A549 (cell line): ENCODE measurements at regions not wholly inside any gene's neighbourhood (a gene's known extent, or its start where the extent isn't known, plus 50 kb on each side); places are given as distances from the start of the nearest gene placed in this dataset.

Experiments used
- ATAC-seq, 2 experiments: fragments of 200-7000 bp in 1 of 2; fragments of >200 bp in 1 of 2; cut with Nextera tagmentation in 1 of 2; cut with Tn5 transposase in 1 of 2; 3 replicates each; pipeline versions ENCODE4 v1.8.0 to v1.9.1; 2018 to 2020; ENCODE audit warnings: mild to moderate bottlenecking in 1 of 2, moderate library complexity in 1 of 2
- CTCF ChIA-PET: fragments of 300-600 bp; sonication (Branson Sonifier 250); formaldehyde crosslinking; extraction: SDS; loops from one replicate; lab custom pipeline; 2021; ENCODE audit warnings: antibody characterized with exemption, inconsistent platforms; lab: Yijun Ruan, JAX
- POLR2A ChIA-PET: fragments of 350-600 bp; formaldehyde crosslinking; extraction: SDS; loops from one replicate; lab custom pipeline; 2021; ENCODE audit warnings: antibody characterized with exemption, inconsistent platforms; lab: Yijun Ruan, JAX
- DNase-seq, 2 experiments: peaks; one replicate each; pipeline versions ENCODE4 v3.0.0 to v3.0.0-alpha.2; 2011 to 2016; ENCODE audit warnings: low read depth in 1 of 2, low spot score in 1 of 2
- FAIRE-seq: peaks from 2 replicates; lab custom pipeline; 2011; peaks lifted over from hg19 to GRCh38; lab: Jason Lieb, UNC
- H3K27ac ChIP-seq, 2 experiments: fragments of >200 bp; sonication (Bioruptor Twin); formaldehyde crosslinking; 3 replicates each; pipeline ENCODE4 v1.5.1; 2016 to 2017
- H3K4me1 ChIP-seq: fragments of >200 bp; sonication (Bioruptor Twin); formaldehyde crosslinking; 3 replicates; pipeline ENCODE4 v1.6.1; 2016
- H3K4me2 ChIP-seq: fragments of >200 bp; sonication (Bioruptor Twin); formaldehyde crosslinking; 3 replicates; pipeline ENCODE4 v1.6.1; 2016
- H3K4me3 ChIP-seq: fragments of >200 bp; sonication (Bioruptor Twin); formaldehyde crosslinking; 3 replicates; pipeline ENCODE4 v1.5.1; 2016
- H3K9me3 ChIP-seq: fragments of >200 bp; sonication (Bioruptor Twin); formaldehyde crosslinking; 3 replicates; pipeline ENCODE4 v1.6.1; 2016
- CBX2 ChIP-seq: fragments of 200-600 bp; sonication (generic); IDR thresholded peaks from 2 replicates; pipeline ENCODE4 v1.6.1; 2016; ENCODE audit warnings: low read depth, mild to moderate bottlenecking, borderline replicate concordance
- CBX8 ChIP-seq: fragments of 200-600 bp; sonication (generic); IDR thresholded peaks from 2 replicates; pipeline ENCODE4 v1.6.1; 2016
- CHD2 ChIP-seq: fragments of 150-350 bp; IDR thresholded peaks from 2 replicates; pipeline ENCODE4 v1.6.1; 2014; ENCODE audit warnings: low read length; ENCODE audit not compliant: partially characterized antibody
- FOXS1 ChIP-seq: fragments of 250-450 bp; sonication (Bioruptor Pico); IDR thresholded peaks from 2 replicates; pipeline ENCODE4 v1.5.0; 2020; ENCODE audit warnings: mild to moderate bottlenecking, moderate library complexity
- GATA3 ChIP-seq: IDR thresholded peaks from 2 replicates; pipeline ENCODE4 v1.6.1; 2012; ENCODE audit warnings: borderline replicate concordance
- HDAC2 ChIP-seq: fragments of 200-600 bp; sonication (generic); IDR thresholded peaks from 2 replicates; pipeline ENCODE4 v1.6.1; 2016
- HEYL ChIP-seq: fragments of 250-450 bp; sonication (Bioruptor Pico); IDR thresholded peaks from 2 replicates; pipeline ENCODE4 v1.8.0; 2021; ENCODE audit warnings: mild to moderate bottlenecking, moderate library complexity
- HOXA7 ChIP-seq: fragments of 250-450 bp; sonication (Bioruptor Pico); IDR thresholded peaks from 2 replicates; pipeline ENCODE4 v1.5.0; 2020; ENCODE audit warnings: mild to moderate bottlenecking, moderate library complexity
- JUN ChIP-seq, 2 experiments: fragments of >200 bp; sonication (Bioruptor Twin); formaldehyde crosslinking; IDR thresholded peaks; 2 replicates in 1 of 2; 3 replicates in 1 of 2; pipeline ENCODE4 v1.6.1; 2016 to 2017
- JUNB ChIP-seq: fragments of >200 bp; sonication (Bioruptor Twin); formaldehyde crosslinking; IDR thresholded peaks from 2 replicates; pipeline ENCODE4 v1.6.1; 2016
- MAFK ChIP-seq: fragments of 450-650 bp; IDR thresholded peaks from 2 replicates; pipeline ENCODE4 v1.6.1; 2014; ENCODE audit not compliant: partially characterized antibody
- NFE2L2 ChIP-seq: fragments of 150-350 bp; conservative IDR thresholded peaks from 2 replicates; pipeline ENCODE4 v1.6.1; 2014; ENCODE audit warnings: low read length
- NPAS2 ChIP-seq: fragments of 250-450 bp; sonication (Bioruptor Pico); IDR thresholded peaks from 2 replicates; pipeline ENCODE4 v1.8.0; 2022; ENCODE audit warnings: mild to moderate bottlenecking, moderate library complexity, borderline replicate concordance
- PHF8 ChIP-seq: fragments of 200-600 bp; sonication (generic); IDR thresholded peaks from 2 replicates; pipeline ENCODE4 v1.6.1; 2016; ENCODE audit warnings: low read depth, mild to moderate bottlenecking, antibody characterized with exemption, moderate library complexity, borderline replicate concordance
- POLR2A ChIP-seq: IDR thresholded peaks from 2 replicates; pipeline ENCODE4 v1.6.1; 2012; ENCODE audit warnings: mild to moderate bottlenecking, low read length
- RAD21 ChIP-seq, 2 experiments: fragments of >200 bp in 1 of 2; sonication (Bioruptor Twin) in 1 of 2; formaldehyde crosslinking in 1 of 2; IDR thresholded peaks in 1 of 2; conservative IDR thresholded peaks in 1 of 2; 2 replicates in 1 of 2; 3 replicates in 1 of 2; pipeline ENCODE4 v1.6.1; 2012 to 2018; ENCODE audit warnings: inconsistent platforms in 1 of 2
- RARB ChIP-seq: fragments of 250-450 bp; sonication (Bioruptor Pico); IDR thresholded peaks from 2 replicates; pipeline ENCODE4 v1.8.0; 2021; ENCODE audit warnings: mild to moderate bottlenecking, moderate library complexity
- RCOR1 ChIP-seq: fragments of 150-350 bp; IDR thresholded peaks from 2 replicates; pipeline ENCODE4 v1.6.1; 2014; ENCODE audit warnings: antibody characterized with exemption, low read length, low read depth
- TFCP2L1 ChIP-seq: fragments of 250-450 bp; sonication (Bioruptor Pico); IDR thresholded peaks from 2 replicates; pipeline ENCODE4 v1.5.0; 2021; ENCODE audit warnings: mild to moderate bottlenecking
- TP53 ChIP-seq: fragments of 250-450 bp; sonication (Bioruptor Pico); IDR thresholded peaks from 2 replicates; pipeline ENCODE4 v1.5.0; 2021; ENCODE audit warnings: mild to moderate bottlenecking, moderate library complexity
- ZC3H11A ChIP-seq: fragments of 450-650 bp; IDR thresholded peaks from 2 replicates; pipeline ENCODE4 v1.6.1; 2014; ENCODE audit warnings: antibody characterized with exemption, mild to moderate bottlenecking
- ZSCAN20 ChIP-seq: fragments of 250-450 bp; sonication (Bioruptor Pico); IDR thresholded peaks from 2 replicates; pipeline ENCODE4 v1.8.0; 2022; ENCODE audit warnings: mild to moderate bottlenecking, moderate library complexity
- WGBS: methylation state at CpG from one replicate; pipeline ENCODE4 v1.1.6; 2017; ENCODE audit errors: missing lambda C conversion rate; 5-methylcytosine and 5-hydroxymethylcytosine counted together
- TF ChIP-seq, protein P1 (sequence below): fragments of 250-450 bp; sonication (Bioruptor Pico); IDR thresholded peaks from 2 replicates; pipeline ENCODE4 v1.5.0; 2021; ENCODE audit warnings: mild to moderate bottlenecking, moderate library complexity, borderline replicate concordance
- TF ChIP-seq, protein P2 (sequence below): fragments of 200-600 bp; sonication (generic); IDR thresholded peaks from 2 replicates; pipeline ENCODE4 v1.6.1; 2016; ENCODE audit warnings: antibody characterized with exemption, mild to moderate bottlenecking, moderate library complexity
- TF ChIP-seq, protein P3 (sequence below): IDR thresholded peaks from 2 replicates; pipeline ENCODE4 v1.6.1; 2012; ENCODE audit warnings: low read depth, borderline replicate concordance

DNA sequence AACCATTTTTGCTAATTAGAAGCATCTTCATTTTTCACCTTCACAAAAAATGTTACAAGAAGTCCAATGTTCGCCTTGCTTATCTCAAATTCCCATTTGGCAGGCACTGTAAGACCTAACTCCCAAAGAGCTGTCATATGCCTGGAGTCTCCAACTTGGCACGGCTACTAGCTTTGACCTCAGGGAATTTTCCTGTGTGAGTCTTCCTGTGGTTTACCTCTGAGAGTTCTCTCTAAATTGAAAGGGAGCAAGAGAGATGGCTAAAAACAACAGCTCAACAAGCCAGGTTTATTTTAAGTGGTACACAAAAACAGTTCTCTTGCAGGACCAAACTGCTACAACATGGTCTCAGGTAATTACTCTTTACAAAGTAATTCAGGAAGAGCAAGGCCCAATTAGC is 756.0 kb upstream of the ADGRL2 start (continued):
- TF ChIP-seq, protein P1, sequence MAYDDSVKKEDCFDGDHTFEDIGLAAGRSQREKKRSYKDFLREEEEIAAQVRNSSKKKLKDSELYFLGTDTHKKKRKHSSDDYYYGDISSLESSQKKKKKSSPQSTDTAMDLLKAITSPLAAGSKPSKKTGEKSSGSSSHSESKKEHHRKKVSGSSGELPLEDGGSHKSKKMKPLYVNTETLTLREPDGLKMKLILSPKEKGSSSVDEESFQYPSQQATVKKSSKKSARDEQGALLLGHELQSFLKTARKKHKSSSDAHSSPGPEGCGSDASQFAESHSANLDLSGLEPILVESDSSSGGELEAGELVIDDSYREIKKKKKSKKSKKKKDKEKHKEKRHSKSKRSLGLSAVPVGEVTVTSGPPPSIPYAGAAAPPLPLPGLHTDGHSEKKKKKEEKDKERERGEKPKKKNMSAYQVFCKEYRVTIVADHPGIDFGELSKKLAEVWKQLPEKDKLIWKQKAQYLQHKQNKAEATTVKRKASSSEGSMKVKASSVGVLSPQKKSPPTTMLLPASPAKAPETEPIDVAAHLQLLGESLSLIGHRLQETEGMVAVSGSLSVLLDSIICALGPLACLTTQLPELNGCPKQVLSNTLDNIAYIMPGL, result no peak
- TF ChIP-seq RAD21 (conservative IDR thresholded peaks at IDR 0.05 in 1 of 2, IDR thresholded peaks at IDR 0.05 in 1 of 2) (no peak), TP53 (CRISPR knock-in tag) (no peak)
- TF ChIP-seq, all 56 proteins: peak for 0

DNA sequence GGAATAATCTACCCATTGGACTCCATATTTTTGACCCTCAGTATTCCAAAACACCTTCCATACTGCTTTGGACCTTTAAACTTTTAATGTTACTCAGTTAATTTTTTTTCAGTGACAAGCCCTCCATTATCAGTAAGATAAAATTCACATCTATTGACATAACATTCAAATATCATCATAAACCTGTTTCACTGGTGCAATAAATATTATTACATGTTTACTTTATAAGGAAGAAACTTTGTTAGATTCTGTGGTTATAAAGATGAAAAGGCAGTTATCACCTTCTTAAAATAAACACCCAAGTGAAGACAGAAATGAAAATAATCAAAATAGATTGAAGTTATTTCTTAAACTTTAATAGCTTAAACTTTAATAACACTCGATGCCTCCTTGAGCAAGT is 758.5 kb upstream of the ADGRL2 start:
- no peaks in the 10 kb centered on the region for H3K4me1 ChIP-seq
- FAIRE-seq (no peak), ATAC-seq (no peak), DNase-seq (no peak)
- H3K4me2 ChIP-seq, result no peak overlapping the region
- no peak overlapping the region for H3K4me3 ChIP-seq
- POLR2A ChIA-PET, result no interaction called here
- TF ChIP-seq JUN (IDR thresholded peaks at IDR 0.05) (no peak), CBX8 (no peak), RARB (CRISPR knock-in tag) (no peak), HEYL (no peak), POLR2A (no peak), HOXA7 (CRISPR knock-in tag) (no peak), CHD2 (no peak), RCOR1 (no peak)
- TF ChIP-seq, protein P2, sequence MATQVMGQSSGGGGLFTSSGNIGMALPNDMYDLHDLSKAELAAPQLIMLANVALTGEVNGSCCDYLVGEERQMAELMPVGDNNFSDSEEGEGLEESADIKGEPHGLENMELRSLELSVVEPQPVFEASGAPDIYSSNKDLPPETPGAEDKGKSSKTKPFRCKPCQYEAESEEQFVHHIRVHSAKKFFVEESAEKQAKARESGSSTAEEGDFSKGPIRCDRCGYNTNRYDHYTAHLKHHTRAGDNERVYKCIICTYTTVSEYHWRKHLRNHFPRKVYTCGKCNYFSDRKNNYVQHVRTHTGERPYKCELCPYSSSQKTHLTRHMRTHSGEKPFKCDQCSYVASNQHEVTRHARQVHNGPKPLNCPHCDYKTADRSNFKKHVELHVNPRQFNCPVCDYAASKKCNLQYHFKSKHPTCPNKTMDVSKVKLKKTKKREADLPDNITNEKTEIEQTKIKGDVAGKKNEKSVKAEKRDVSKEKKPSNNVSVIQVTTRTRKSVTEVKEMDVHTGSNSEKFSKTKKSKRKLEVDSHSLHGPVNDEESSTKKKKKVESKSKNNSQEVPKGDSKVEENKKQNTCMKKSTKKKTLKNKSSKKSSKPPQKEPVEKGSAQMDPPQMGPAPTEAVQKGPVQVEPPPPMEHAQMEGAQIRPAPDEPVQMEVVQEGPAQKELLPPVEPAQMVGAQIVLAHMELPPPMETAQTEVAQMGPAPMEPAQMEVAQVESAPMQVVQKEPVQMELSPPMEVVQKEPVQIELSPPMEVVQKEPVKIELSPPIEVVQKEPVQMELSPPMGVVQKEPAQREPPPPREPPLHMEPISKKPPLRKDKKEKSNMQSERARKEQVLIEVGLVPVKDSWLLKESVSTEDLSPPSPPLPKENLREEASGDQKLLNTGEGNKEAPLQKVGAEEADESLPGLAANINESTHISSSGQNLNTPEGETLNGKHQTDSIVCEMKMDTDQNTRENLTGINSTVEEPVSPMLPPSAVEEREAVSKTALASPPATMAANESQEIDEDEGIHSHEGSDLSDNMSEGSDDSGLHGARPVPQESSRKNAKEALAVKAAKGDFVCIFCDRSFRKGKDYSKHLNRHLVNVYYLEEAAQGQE, result no peak
- TF ChIP-seq, protein P3, sequence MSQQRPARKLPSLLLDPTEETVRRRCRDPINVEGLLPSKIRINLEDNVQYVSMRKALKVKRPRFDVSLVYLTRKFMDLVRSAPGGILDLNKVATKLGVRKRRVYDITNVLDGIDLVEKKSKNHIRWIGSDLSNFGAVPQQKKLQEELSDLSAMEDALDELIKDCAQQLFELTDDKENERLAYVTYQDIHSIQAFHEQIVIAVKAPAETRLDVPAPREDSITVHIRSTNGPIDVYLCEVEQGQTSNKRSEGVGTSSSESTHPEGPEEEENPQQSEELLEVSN, result no peak
- 27% methylated on average over 1 of the region's 1 CpG for WGBS
- CTCF ChIA-PET, result no interaction called here
- no peaks in the 10 kb centered on the region for H3K9me3 ChIP-seq
- no peak overlapping the region for H3K27ac ChIP-seq

DNA sequence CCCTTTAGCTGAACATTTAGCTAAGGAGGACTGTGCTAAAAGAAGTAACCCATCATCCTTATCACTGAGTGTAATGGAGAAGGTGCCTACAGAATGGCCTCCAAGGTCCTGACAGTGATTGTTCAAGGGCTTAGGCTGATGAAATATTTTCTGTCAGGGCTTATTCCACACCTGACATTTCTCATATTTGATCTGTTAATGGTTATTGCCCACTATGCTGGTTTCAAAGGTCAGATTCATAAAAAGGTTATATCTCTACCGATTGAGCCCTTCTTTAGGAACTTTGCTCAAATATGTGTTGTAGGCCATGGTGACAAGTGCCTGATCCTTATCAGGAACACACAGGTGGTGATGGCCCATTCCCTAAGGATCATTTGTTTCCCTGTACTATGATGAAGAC is 766.4 kb upstream of the ADGRL2 start:
- TF ChIP-seq ZC3H11A (no peak), TFCP2L1 (no peak), MAFK (no peak), HEYL (no peak)
- H3K9me3 ChIP-seq, result no peaks in the 10 kb centered on the region; the same call in 2 of the 3 replicates
- ChIA-PET CTCF (no interaction called here), POLR2A (no interaction called here)
- FAIRE-seq, result no peak
- ATAC-seq, result no peak
- no peak overlapping the region for H3K27ac ChIP-seq
- DNase-seq, result no peak
- no peaks in the 10 kb centered on the region for H3K4me1 ChIP-seq
- H3K4me2 ChIP-seq, result no peak overlapping the region
- H3K4me3 ChIP-seq, result no peak overlapping the region
- WGBS, result 28% methylated on average over 1 of the region's 1 CpG

DNA sequence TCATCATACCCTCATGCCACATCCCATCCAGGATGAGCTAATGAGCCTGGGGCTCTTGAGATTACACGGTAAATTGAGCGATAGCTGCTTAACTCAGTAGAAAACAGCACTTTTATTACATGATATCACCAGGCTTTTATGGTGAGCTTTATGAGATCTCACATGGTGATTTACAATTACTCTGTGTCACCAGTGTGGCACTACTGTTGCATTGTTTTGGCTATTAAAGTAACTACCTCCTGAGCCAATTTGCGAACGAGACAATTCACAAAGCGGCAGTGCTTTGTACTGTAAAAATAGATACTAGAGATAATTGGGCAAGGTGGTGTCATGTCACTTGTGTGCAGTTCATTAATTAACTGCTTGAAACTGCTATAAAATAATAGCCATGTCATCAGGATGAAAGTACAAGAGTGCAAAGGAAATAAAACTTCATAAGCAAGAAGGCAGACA is 767.7 kb upstream of the ADGRL2 start:
- H3K4me3 ChIP-seq, result no peak overlapping the region
- POLR2A ChIA-PET, result no interaction called here
- CTCF ChIA-PET, result no interaction called here
- no peak for FAIRE-seq
- no peak overlapping the region for H3K4me2 ChIP-seq
- H3K9me3 ChIP-seq, result no peaks in the 10 kb centered on the region; the same call in 2 of the 3 replicates
- no peaks in the 10 kb centered on the region for H3K4me1 ChIP-seq
- ATAC-seq, result no peak
- H3K27ac ChIP-seq, result no peak overlapping the region
- 87% methylated on average over 5 of the region's 5 CpGs for WGBS
- no peak for TF ChIP-seq CBX2
- TF ChIP-seq TP53 (CRISPR knock-in tag), result no peak
- TF ChIP-seq GATA3, result no peak
- no peak for TF ChIP-seq ZSCAN20 (CRISPR knock-in tag)
- TF ChIP-seq JUNB, result no peak
- no peak for TF ChIP-seq PHF8
- TF ChIP-seq HEYL, result no peak
- no peak for TF ChIP-seq HDAC2
- TF ChIP-seq RARB (CRISPR knock-in tag), result no peak
- TF ChIP-seq NFE2L2, result no peak
- TF ChIP-seq NPAS2 (CRISPR knock-in tag), result no peak
- TF ChIP-seq, protein P1, result no peak
- no peak for TF ChIP-seq FOXS1 (CRISPR knock-in tag)
- no peak for DNase-seq
